A549 (cell line): ENCODE measurements at regions not wholly inside any gene's neighbourhood (a gene's known extent, or its start where the extent isn't known, plus 50 kb on each side); places are given as distances from the start of the nearest gene placed in this dataset.

Source experiments
- ATAC-seq, 2 experiments: fragments of 200-7000 bp in 1 of 2; fragments of >200 bp in 1 of 2; cut with Nextera tagmentation in 1 of 2; cut with Tn5 transposase in 1 of 2; 3 replicates each; pipeline versions ENCODE4 v1.8.0 to v1.9.1; 2018 to 2020; ENCODE audit warnings: mild to moderate bottlenecking in 1 of 2, moderate library complexity in 1 of 2
- CTCF ChIA-PET: fragments of 300-600 bp; sonication (Branson Sonifier 250); formaldehyde crosslinking; extraction: SDS; loops from one replicate; lab custom pipeline; 2021; ENCODE audit warnings: antibody characterized with exemption, inconsistent platforms; lab: Yijun Ruan, JAX
- POLR2A ChIA-PET: fragments of 350-600 bp; formaldehyde crosslinking; extraction: SDS; loops from one replicate; lab custom pipeline; 2021; ENCODE audit warnings: antibody characterized with exemption, inconsistent platforms; lab: Yijun Ruan, JAX
- DNase-seq, 2 experiments: peaks; one replicate each; pipeline versions ENCODE4 v3.0.0 to v3.0.0-alpha.2; 2011 to 2016; ENCODE audit warnings: low read depth in 1 of 2, low spot score in 1 of 2
- FAIRE-seq: peaks from 2 replicates; lab custom pipeline; 2011; peaks lifted over from hg19 to GRCh38; lab: Jason Lieb, UNC
- H3K27ac ChIP-seq, 2 experiments: fragments of >200 bp; sonication (Bioruptor Twin); formaldehyde crosslinking; 3 replicates each; pipeline ENCODE4 v1.5.1; 2016 to 2017
- H3K4me1 ChIP-seq: fragments of >200 bp; sonication (Bioruptor Twin); formaldehyde crosslinking; 3 replicates; pipeline ENCODE4 v1.6.1; 2016
- H3K4me2 ChIP-seq: fragments of >200 bp; sonication (Bioruptor Twin); formaldehyde crosslinking; 3 replicates; pipeline ENCODE4 v1.6.1; 2016
- H3K4me3 ChIP-seq: fragments of >200 bp; sonication (Bioruptor Twin); formaldehyde crosslinking; 3 replicates; pipeline ENCODE4 v1.5.1; 2016
- H3K9me3 ChIP-seq: fragments of >200 bp; sonication (Bioruptor Twin); formaldehyde crosslinking; 3 replicates; pipeline ENCODE4 v1.6.1; 2016
- ATOH8 ChIP-seq: fragments of 250-450 bp; sonication (Bioruptor Pico); IDR thresholded peaks from 2 replicates; pipeline ENCODE4 v1.5.0; 2020; ENCODE audit warnings: low read depth, mild to moderate bottlenecking, moderate library complexity
- BHLHE40 ChIP-seq: IDR thresholded peaks from 2 replicates; pipeline ENCODE4 v1.6.1; 2012; ENCODE audit warnings: low read depth, low read length, inconsistent platforms
- CBX2 ChIP-seq: fragments of 200-600 bp; sonication (generic); IDR thresholded peaks from 2 replicates; pipeline ENCODE4 v1.6.1; 2016; ENCODE audit warnings: low read depth, mild to moderate bottlenecking, borderline replicate concordance
- CBX8 ChIP-seq: fragments of 200-600 bp; sonication (generic); IDR thresholded peaks from 2 replicates; pipeline ENCODE4 v1.6.1; 2016
- CHD4 ChIP-seq: fragments of 200-600 bp; sonication (generic); IDR thresholded peaks from 2 replicates; pipeline ENCODE4 v1.6.1; 2016; ENCODE audit warnings: antibody characterized with exemption, mild to moderate bottlenecking, borderline replicate concordance
- E2F6 ChIP-seq: IDR thresholded peaks from 2 replicates; pipeline ENCODE4 v1.6.1; 2012; ENCODE audit warnings: low read depth, borderline replicate concordance
- EHF ChIP-seq: fragments of 250-450 bp; sonication (Bioruptor Pico); IDR thresholded peaks from 2 replicates; pipeline ENCODE4 v1.5.0; 2020; ENCODE audit warnings: mild to moderate bottlenecking
- ELK1 ChIP-seq: fragments of 150-350 bp; IDR thresholded peaks from 2 replicates; pipeline ENCODE4 v1.6.1; 2014; ENCODE audit warnings: low read depth, mild to moderate bottlenecking, low read length
- EP300 ChIP-seq, 2 experiments: fragments of >200 bp; sonication (Bioruptor Twin); formaldehyde crosslinking; IDR thresholded peaks; 2 replicates in 1 of 2; 3 replicates in 1 of 2; pipeline ENCODE4 v1.6.1; 2016 to 2017
- ESRRA ChIP-seq: fragments of 150-350 bp; IDR thresholded peaks from 2 replicates; pipeline ENCODE4 v1.6.1; 2014; ENCODE audit warnings: mild to moderate bottlenecking, low read length, borderline replicate concordance
- FOXS1 ChIP-seq: fragments of 250-450 bp; sonication (Bioruptor Pico); IDR thresholded peaks from 2 replicates; pipeline ENCODE4 v1.5.0; 2020; ENCODE audit warnings: mild to moderate bottlenecking, moderate library complexity
- GATA3 ChIP-seq: IDR thresholded peaks from 2 replicates; pipeline ENCODE4 v1.6.1; 2012; ENCODE audit warnings: borderline replicate concordance
- HDAC2 ChIP-seq: fragments of 200-600 bp; sonication (generic); IDR thresholded peaks from 2 replicates; pipeline ENCODE4 v1.6.1; 2016
- HEYL ChIP-seq: fragments of 250-450 bp; sonication (Bioruptor Pico); IDR thresholded peaks from 2 replicates; pipeline ENCODE4 v1.8.0; 2021; ENCODE audit warnings: mild to moderate bottlenecking, moderate library complexity
- HOXB13 ChIP-seq: fragments of 250-450 bp; sonication (Bioruptor Pico); IDR thresholded peaks from 2 replicates; pipeline ENCODE4 v1.5.0; 2020; ENCODE audit warnings: low read depth, mild to moderate bottlenecking, moderate library complexity
- HOXB5 ChIP-seq: fragments of 250-450 bp; sonication (Bioruptor Pico); IDR thresholded peaks from 2 replicates; pipeline ENCODE4 v1.5.0; 2020; ENCODE audit warnings: mild to moderate bottlenecking, moderate library complexity
- JUN ChIP-seq, 2 experiments: fragments of >200 bp; sonication (Bioruptor Twin); formaldehyde crosslinking; IDR thresholded peaks; 2 replicates in 1 of 2; 3 replicates in 1 of 2; pipeline ENCODE4 v1.6.1; 2016 to 2017
- MAFK ChIP-seq: fragments of 450-650 bp; IDR thresholded peaks from 2 replicates; pipeline ENCODE4 v1.6.1; 2014; ENCODE audit not compliant: partially characterized antibody
- MYC ChIP-seq: IDR thresholded peaks from 2 replicates; pipeline ENCODE4 v1.6.1; 2012; ENCODE audit warnings: mild to moderate bottlenecking, inconsistent platforms, low read length, improper control_type of control experiment, borderline replicate concordance
- NFE2L2 ChIP-seq: fragments of 150-350 bp; conservative IDR thresholded peaks from 2 replicates; pipeline ENCODE4 v1.6.1; 2014; ENCODE audit warnings: low read length
- NPAS2 ChIP-seq: fragments of 250-450 bp; sonication (Bioruptor Pico); IDR thresholded peaks from 2 replicates; pipeline ENCODE4 v1.8.0; 2022; ENCODE audit warnings: mild to moderate bottlenecking, moderate library complexity, borderline replicate concordance
- PHF8 ChIP-seq: fragments of 200-600 bp; sonication (generic); IDR thresholded peaks from 2 replicates; pipeline ENCODE4 v1.6.1; 2016; ENCODE audit warnings: low read depth, mild to moderate bottlenecking, antibody characterized with exemption, moderate library complexity, borderline replicate concordance
- RARB ChIP-seq: fragments of 250-450 bp; sonication (Bioruptor Pico); IDR thresholded peaks from 2 replicates; pipeline ENCODE4 v1.8.0; 2021; ENCODE audit warnings: mild to moderate bottlenecking, moderate library complexity
- RCOR1 ChIP-seq: fragments of 150-350 bp; IDR thresholded peaks from 2 replicates; pipeline ENCODE4 v1.6.1; 2014; ENCODE audit warnings: antibody characterized with exemption, low read length, low read depth
- RNF2 ChIP-seq: fragments of 200-600 bp; sonication (generic); IDR thresholded peaks from 2 replicates; pipeline ENCODE4 v1.6.1; 2016; ENCODE audit warnings: low read depth, mild to moderate bottlenecking, antibody characterized with exemption, moderate library complexity, borderline replicate concordance
- SMC3 ChIP-seq: fragments of >200 bp; sonication (Bioruptor Twin); formaldehyde crosslinking; IDR thresholded peaks from 3 replicates; pipeline ENCODE4 v1.6.1; 2018; ENCODE audit warnings: inconsistent platforms
- SREBF2 ChIP-seq: fragments of 450-650 bp; IDR thresholded peaks from 2 replicates; pipeline ENCODE4 v1.6.1; 2014; ENCODE audit warnings: mild to moderate bottlenecking, moderate library complexity
- TP53 ChIP-seq: fragments of 250-450 bp; sonication (Bioruptor Pico); IDR thresholded peaks from 2 replicates; pipeline ENCODE4 v1.5.0; 2021; ENCODE audit warnings: mild to moderate bottlenecking, moderate library complexity
- WGBS: methylation state at CpG from one replicate; pipeline ENCODE4 v1.1.6; 2017; ENCODE audit errors: missing lambda C conversion rate; 5-methylcytosine and 5-hydroxymethylcytosine counted together
- TF ChIP-seq, protein P1 (sequence below): fragments of 450-650 bp; IDR thresholded peaks from 2 replicates; pipeline ENCODE4 v1.6.1; 2014; ENCODE audit warnings: antibody characterized with exemption
- TF ChIP-seq, protein P2 (sequence below): fragments of >200 bp; sonication (Bioruptor Twin); formaldehyde crosslinking; IDR thresholded peaks from 3 replicates; pipeline ENCODE4 v1.6.1; 2016
- TF ChIP-seq, protein P3 (sequence below): fragments of >200 bp; sonication (Bioruptor Twin); formaldehyde crosslinking; IDR thresholded peaks from 2 replicates; pipeline ENCODE4 v1.6.1; 2016

DNA sequence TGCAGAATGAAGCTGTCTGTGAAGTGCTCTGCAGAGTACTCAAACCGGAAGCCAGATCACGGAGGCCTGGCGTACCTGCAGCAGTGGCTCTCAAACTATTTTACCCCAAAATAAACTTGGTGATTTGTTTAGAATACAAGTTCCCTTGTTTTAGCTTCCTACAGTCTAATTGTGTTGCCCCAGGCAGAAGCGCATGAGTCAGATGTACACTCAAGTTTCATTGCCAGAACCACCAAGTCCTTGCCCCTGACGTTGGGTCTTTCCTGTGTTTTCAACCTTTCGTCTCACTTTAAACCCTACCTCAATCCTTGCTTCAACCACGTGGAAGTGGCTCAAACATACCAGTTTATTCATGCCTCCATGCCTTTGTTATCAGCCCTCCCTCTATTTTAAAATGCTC, 66.2 kb upstream of the SLC7A11 start:
- 65% methylated on average over 7 of the region's 7 CpGs for WGBS
- no peak for FAIRE-seq
- ATAC-seq, result no peak
- Histone ChIP-seq H3K4me1 (no peaks in the 10 kb centered on the region), H3K9me3 (no peaks in the 10 kb centered on the region), H3K4me2 (no peak overlapping the region), H3K27ac (no peak overlapping the region), H3K4me3 (no peak overlapping the region)
- ChIA-PET POLR2A (no interaction called here), CTCF (no interaction called here)
- TF ChIP-seq MYC (no peak), HOXB5 (CRISPR knock-in tag) (no peak), RARB (CRISPR knock-in tag) (no peak), SREBF2 (no peak), BHLHE40 (no peak), PHF8 (no peak), EHF (CRISPR knock-in tag) (no peak), TP53 (CRISPR knock-in tag) (no peak), HOXB13 (CRISPR knock-in tag) (no peak), E2F6 (no peak), JUN (IDR thresholded peaks at IDR 0.05) (no peak), EP300 (IDR thresholded peaks at IDR 0.05) (no peak), HEYL (no peak), CBX2 (no peak), FOXS1 (CRISPR knock-in tag) (no peak), ESRRA (no peak), NFE2L2 (no peak), CBX8 (no peak)
- TF ChIP-seq, protein P1, sequence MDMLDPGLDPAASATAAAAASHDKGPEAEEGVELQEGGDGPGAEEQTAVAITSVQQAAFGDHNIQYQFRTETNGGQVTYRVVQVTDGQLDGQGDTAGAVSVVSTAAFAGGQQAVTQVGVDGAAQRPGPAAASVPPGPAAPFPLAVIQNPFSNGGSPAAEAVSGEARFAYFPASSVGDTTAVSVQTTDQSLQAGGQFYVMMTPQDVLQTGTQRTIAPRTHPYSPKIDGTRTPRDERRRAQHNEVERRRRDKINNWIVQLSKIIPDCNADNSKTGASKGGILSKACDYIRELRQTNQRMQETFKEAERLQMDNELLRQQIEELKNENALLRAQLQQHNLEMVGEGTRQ, result no peak
- TF ChIP-seq, protein P2, sequence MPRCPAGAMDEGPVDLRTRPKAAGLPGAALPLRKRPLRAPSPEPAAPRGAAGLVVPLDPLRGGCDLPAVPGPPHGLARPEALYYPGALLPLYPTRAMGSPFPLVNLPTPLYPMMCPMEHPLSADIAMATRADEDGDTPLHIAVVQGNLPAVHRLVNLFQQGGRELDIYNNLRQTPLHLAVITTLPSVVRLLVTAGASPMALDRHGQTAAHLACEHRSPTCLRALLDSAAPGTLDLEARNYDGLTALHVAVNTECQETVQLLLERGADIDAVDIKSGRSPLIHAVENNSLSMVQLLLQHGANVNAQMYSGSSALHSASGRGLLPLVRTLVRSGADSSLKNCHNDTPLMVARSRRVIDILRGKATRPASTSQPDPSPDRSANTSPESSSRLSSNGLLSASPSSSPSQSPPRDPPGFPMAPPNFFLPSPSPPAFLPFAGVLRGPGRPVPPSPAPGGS, result no peak
- DNase-seq, result peak in 1 of 2 experiments; percentile 12

GRCh38 chr4:138307319-138307718, 65.2 kb upstream of the SLC7A11 start:
- POLR2A ChIA-PET, result no interaction called here
- no peak for FAIRE-seq
- TF ChIP-seq ATOH8 (CRISPR knock-in tag) (no peak), NPAS2 (CRISPR knock-in tag) (no peak), E2F6 (no peak), ESRRA (no peak), SMC3 (no peak), RCOR1 (no peak), HDAC2 (no peak), ELK1 (no peak), GATA3 (no peak), BHLHE40 (no peak), HOXB13 (CRISPR knock-in tag) (no peak), RNF2 (no peak), MAFK (no peak), CHD4 (no peak)
- TF ChIP-seq, protein P1, result no peak
- TF ChIP-seq, protein P3, sequence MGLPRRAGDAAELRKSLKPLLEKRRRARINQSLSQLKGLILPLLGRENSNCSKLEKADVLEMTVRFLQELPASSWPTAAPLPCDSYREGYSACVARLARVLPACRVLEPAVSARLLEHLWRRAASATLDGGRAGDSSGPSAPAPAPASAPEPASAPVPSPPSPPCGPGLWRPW, result no peak
- TF ChIP-seq, protein P2, result no peak
- TF ChIP-seq, all 56 proteins: peak for 0
- DNase-seq, result no peak
- H3K4me1 ChIP-seq, result no peaks in the 10 kb centered on the region
- CTCF ChIA-PET, result no interaction called here
- no peak overlapping the region for H3K27ac ChIP-seq
- 87% methylated on average over 8 of the region's 8 CpGs for WGBS
- no peak for ATAC-seq
- H3K4me2 ChIP-seq, result no peak overlapping the region
- H3K4me3 ChIP-seq, result no peak overlapping the region
- H3K9me3 ChIP-seq, result no peaks in the 10 kb centered on the region
